Keratinocyte (primary cell): ENCODE measurements at regions not wholly inside any gene's neighbourhood (a gene's known extent, or its start where the extent isn't known, plus 50 kb on each side); places are given as distances from the start of the nearest gene placed in this dataset.

Experiments
- DNase-seq: peaks from one replicate; pipeline ENCODE4 v3.0.0-alpha.2; 2011; ENCODE audit warnings: low read depth, missing footprints, low spot score
- FAIRE-seq: peaks from 2 replicates; lab custom pipeline; 2011; peaks lifted over from hg19 to GRCh38; lab: Jason Lieb, UNC
- H2AFZ ChIP-seq: 2 replicates; pipeline ENCODE4 v1.6.0; 2012; ENCODE audit warnings: low read length, control low read depth, inconsistent platforms; ENCODE audit not compliant: control insufficient read depth
- H3K27ac ChIP-seq: 2 replicates; pipeline ENCODE4 v1.5.1; 2011; ENCODE audit warnings: low read length; ENCODE audit not compliant: control insufficient read depth, insufficient read depth
- H3K27me3 ChIP-seq: 3 replicates; pipeline ENCODE4 v1.6.0; 2011; ENCODE audit warnings: low read length; ENCODE audit not compliant: control insufficient read depth, insufficient read depth; ENCODE audit errors: extremely low read depth
- H3K36me3 ChIP-seq, 2 experiments: 2 replicates in 1 of 2; 3 replicates in 1 of 2; pipeline ENCODE4 v1.5.1; 2011; ENCODE audit warnings: low read length in 2 of 2, mild to moderate bottlenecking in 1 of 2; ENCODE audit not compliant: control insufficient read depth in 2 of 2, insufficient read depth in 2 of 2; ENCODE audit errors: extremely low read depth in 1 of 2
- H3K4me1 ChIP-seq: 3 replicates; pipeline ENCODE4 v1.5.1; 2011; ENCODE audit warnings: low read length; ENCODE audit not compliant: control insufficient read depth, insufficient read depth; ENCODE audit errors: extremely low read depth
- H3K4me2 ChIP-seq: 3 replicates; pipeline ENCODE4 v1.6.0; 2011; ENCODE audit warnings: low read depth, low read length; ENCODE audit not compliant: control insufficient read depth, insufficient read depth; ENCODE audit errors: extremely low read depth
- H3K4me3 ChIP-seq, 3 experiments: fragments of 200-600 bp in 1 of 3; sonication (generic) in 1 of 3; 2 replicates in 2 of 3; 3 replicates in 1 of 3; pipeline ENCODE4 v1.5.1; 2011 to 2016; ENCODE audit warnings: low read length in 3 of 3, mild to moderate bottlenecking in 3 of 3, control low read depth in 2 of 3, inconsistent platforms in 1 of 3, low read depth in 1 of 3, mixed read lengths in 1 of 3, mixed run types in 1 of 3, moderate library complexity in 1 of 3; ENCODE audit not compliant: control insufficient read depth in 2 of 3, insufficient read depth in 2 of 3; ENCODE audit errors: extremely low read depth in 1 of 3
- H3K79me2 ChIP-seq: 2 replicates; pipeline ENCODE4 v1.6.0; 2012; ENCODE audit warnings: low read length; ENCODE audit not compliant: control insufficient read depth, insufficient read depth
- H3K9ac ChIP-seq: 3 replicates; pipeline ENCODE4 v1.6.0; 2011; ENCODE audit warnings: low read length; ENCODE audit not compliant: control insufficient read depth, insufficient read depth; ENCODE audit errors: extremely low read depth
- H3K9me1 ChIP-seq: 3 replicates; pipeline ENCODE4 v1.6.0; 2011; ENCODE audit warnings: low read length; ENCODE audit not compliant: control insufficient read depth, insufficient read depth; ENCODE audit errors: extremely low read depth
- H3K9me3 ChIP-seq: 2 replicates; pipeline ENCODE4 v1.5.1; 2012; ENCODE audit warnings: low read depth, low read length; ENCODE audit not compliant: control insufficient read depth
- H4K20me1 ChIP-seq: 3 replicates; pipeline ENCODE4 v1.6.0; 2011; ENCODE audit warnings: low read length; ENCODE audit not compliant: control insufficient read depth, insufficient read depth; ENCODE audit errors: extremely low read depth
- CTCF ChIP-seq, 3 experiments: IDR thresholded peaks in 1 of 3; conservative IDR thresholded peaks in 1 of 3; optimal IDR thresholded peaks in 1 of 3; 2 replicates in 2 of 3; 3 replicates in 1 of 3; pipeline versions ENCODE3 to v1.5.1; 2011; ENCODE audit warnings: low read length in 3 of 3, mild to moderate bottlenecking in 3 of 3, moderate library complexity in 2 of 3, control low read depth in 1 of 3, inconsistent platforms in 1 of 3; ENCODE audit not compliant: insufficient read depth in 2 of 3; ENCODE audit errors: extremely low read depth in 1 of 3
- EZH2 ChIP-seq: IDR thresholded peaks from one replicate; pipeline ENCODE4 v1.6.1; 2012; ENCODE audit warnings: inconsistent platforms, mild to moderate bottlenecking, low read length, moderate library complexity
- dilution Hi-C: fragments of 300-500 bp; cut with MboI; formaldehyde crosslinking; loops from one replicate; pipeline ENCODE4 v1.7.0; 2020; ENCODE audit warnings: low sequenced_read_pairs; ENCODE audit not compliant: extremely low pct_ligation_motif_present

- dilution Hi-C loops = no loop called here
These were observed 615.1 kb downstream of the IRS1 start for GRCh38 chr2:226184540-226184939.

DNA sequence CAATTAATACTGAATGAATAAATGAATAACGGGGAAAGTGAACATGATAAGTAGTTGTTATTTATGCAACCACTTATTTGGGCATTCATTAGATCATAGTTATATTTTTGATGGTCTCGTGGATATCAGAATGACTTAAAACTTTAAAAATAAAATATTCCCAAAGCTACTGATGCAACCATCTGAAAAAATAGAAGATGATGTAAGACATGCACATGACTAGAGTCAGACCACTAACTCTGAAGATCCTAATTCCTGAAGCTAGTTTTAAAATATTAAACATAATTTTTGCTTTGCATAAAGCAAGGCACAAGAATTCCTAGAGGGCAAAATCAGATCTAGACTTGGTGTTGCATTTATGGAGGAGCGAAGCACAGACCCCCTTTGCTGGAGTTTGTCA, 616.1 kb downstream of the IRS1 start:
- no peak overlapping the region for H2AFZ ChIP-seq
- peaks cover 15% of the 10 kb centered on the region for H3K9me3 ChIP-seq
- H3K36me3 ChIP-seq = no peaks in the 10 kb centered on the region
- dilution Hi-C loops = no loop called here
- FAIRE-seq = no peak
- no peak overlapping the region for H3K27ac ChIP-seq
- no peaks in the 10 kb centered on the region for H3K79me2 ChIP-seq
- H3K4me3 ChIP-seq = no peak overlapping the region
- no peak overlapping the region for H3K4me2 ChIP-seq
- DNase-seq = no peak
- no peaks in the 10 kb centered on the region for H3K9me1 ChIP-seq
- peaks cover 19% of the 10 kb centered on the region for H3K4me1 ChIP-seq
- no peak overlapping the region for H3K9ac ChIP-seq
- no peaks in the 10 kb centered on the region for H4K20me1 ChIP-seq
- no peaks in the 10 kb centered on the region for H3K27me3 ChIP-seq
- no peak for TF ChIP-seq CTCF (optimal IDR thresholded peaks at IDR 0.05 in 1 of 3, IDR thresholded peaks at IDR 0.05 in 1 of 3, conservative IDR thresholded peaks at IDR 0.05 in 1 of 3; ENCODE audit: extremely low read depth in 1 of 3, insufficient read depth in 2 of 3, low read length in 3 of 3)
- TF ChIP-seq EZH2 = no peak

More at GRCh38 chr2:226184540-226184939, 615.1 kb downstream of the IRS1 start:
- FAIRE-seq = no peak
- Histone ChIP-seq H3K9me3 (peaks cover 10% of the 10 kb centered on the region), H3K9ac (no peak overlapping the region), H2AFZ (no peak overlapping the region), H3K4me2 (peak overlapping the region; percentile 84), H3K9me1 (no peaks in the 10 kb centered on the region), H3K27ac (peak overlapping the region; percentile 88), H3K36me3 (no peaks in the 10 kb centered on the region), H3K4me1 (peaks cover 21% of the 10 kb centered on the region), H4K20me1 (no peaks in the 10 kb centered on the region), H3K4me3 (no peak overlapping the region), H3K27me3 (no peaks in the 10 kb centered on the region), H3K79me2 (no peaks in the 10 kb centered on the region)
- TF ChIP-seq EZH2 (no peak), CTCF (optimal IDR thresholded peaks at IDR 0.05 in 1 of 3, IDR thresholded peaks at IDR 0.05 in 1 of 3, conservative IDR thresholded peaks at IDR 0.05 in 1 of 3; ENCODE audit: extremely low read depth in 1 of 3, insufficient read depth in 2 of 3, low read length in 3 of 3) (no peak)
- DNase-seq = no peak
